Activated CD8-positive, alpha-beta memory T cell treated with anti-CD3 and anti-CD28 coated beads for 4 hours (primary cell): ENCODE measurements at regions not wholly inside any gene's neighbourhood (a gene's known extent, or its start where the extent isn't known, plus 50 kb on each side); places are given as distances from the start of the nearest gene placed in this dataset.

Experiments
- DNase-seq, 2 donors: peaks; one replicate each; pipeline ENCODE4 v3.0.0-alpha.2; 2020; ENCODE audit warnings: low read depth in 2 of 2

GRCh38 chr4:151887816-151888180 lies 127.0 kb upstream of the GATB start:
- no peak for DNase-seq

- no peak for DNase-seq
Observed at GRCh38 chr4:151887031-151887815, 126.4 kb upstream of the GATB start.

- no peak for DNase-seq
Observed at GRCh38 chr4:151885123-151885522, 124.3 kb upstream of the GATB start.

GRCh38 chr4:151883747-151884146 lies 122.9 kb upstream of the GATB start:
- no peak for DNase-seq

GRCh38 chr4:151882072-151882803 lies 121.4 kb upstream of the GATB start:
- DNase-seq, result no peak

GRCh38 chr4:151879705-151880445 lies 119.1 kb upstream of the GATB start:
- DNase-seq, result no peak

- no peak for DNase-seq
Observed at GRCh38 chr4:151876381-151876988, 115.7 kb upstream of the GATB start.

- DNase-seq, result no peak
Observed at GRCh38 chr4:151874328-151874727, 113.5 kb upstream of the GATB start.

- DNase-seq, result no peak
Observed at GRCh38 chr4:151866592-151866918, 105.7 kb upstream of the GATB start.

- DNase-seq, result no peak
Observed at GRCh38 chr4:151865744-151866591, 105.2 kb upstream of the GATB start.

- no peak for DNase-seq
Observed at GRCh38 chr4:151865312-151865711, 104.5 kb upstream of the GATB start.

- no peak for DNase-seq
Observed at GRCh38 chr4:151864068-151864467, 103.3 kb upstream of the GATB start.

GRCh38 chr4:151862766-151863165 lies 102.0 kb upstream of the GATB start:
- no peak for DNase-seq

GRCh38 chr4:151860561-151861093 lies 99.8 kb upstream of the GATB start:
- DNase-seq, result no peak

GRCh38 chr4:151859641-151860040 lies 98.8 kb upstream of the GATB start:
- DNase-seq, result no peak

GRCh38 chr4:151858356-151858755 lies 97.5 kb upstream of the GATB start:
- DNase-seq, result no peak

- DNase-seq, result no peak
Observed at GRCh38 chr4:151857368-151857767, 96.6 kb upstream of the GATB start.

GRCh38 chr4:151855747-151856146 lies 94.9 kb upstream of the GATB start:
- no peak for DNase-seq

GRCh38 chr4:151854731-151855130 lies 93.9 kb upstream of the GATB start:
- DNase-seq, result no peak

- DNase-seq, result no peak
Observed at GRCh38 chr4:151853034-151853433, 92.2 kb upstream of the GATB start.

- DNase-seq, result no peak
Observed at GRCh38 chr4:151852202-151852601, 91.4 kb upstream of the GATB start.
